ENCODE measurements at regions not wholly inside any gene's neighbourhood (a gene's known extent, or its start where the extent isn't known, plus 50 kb on each side); places are given as distances from the start of the nearest gene placed in this dataset.

DNA sequence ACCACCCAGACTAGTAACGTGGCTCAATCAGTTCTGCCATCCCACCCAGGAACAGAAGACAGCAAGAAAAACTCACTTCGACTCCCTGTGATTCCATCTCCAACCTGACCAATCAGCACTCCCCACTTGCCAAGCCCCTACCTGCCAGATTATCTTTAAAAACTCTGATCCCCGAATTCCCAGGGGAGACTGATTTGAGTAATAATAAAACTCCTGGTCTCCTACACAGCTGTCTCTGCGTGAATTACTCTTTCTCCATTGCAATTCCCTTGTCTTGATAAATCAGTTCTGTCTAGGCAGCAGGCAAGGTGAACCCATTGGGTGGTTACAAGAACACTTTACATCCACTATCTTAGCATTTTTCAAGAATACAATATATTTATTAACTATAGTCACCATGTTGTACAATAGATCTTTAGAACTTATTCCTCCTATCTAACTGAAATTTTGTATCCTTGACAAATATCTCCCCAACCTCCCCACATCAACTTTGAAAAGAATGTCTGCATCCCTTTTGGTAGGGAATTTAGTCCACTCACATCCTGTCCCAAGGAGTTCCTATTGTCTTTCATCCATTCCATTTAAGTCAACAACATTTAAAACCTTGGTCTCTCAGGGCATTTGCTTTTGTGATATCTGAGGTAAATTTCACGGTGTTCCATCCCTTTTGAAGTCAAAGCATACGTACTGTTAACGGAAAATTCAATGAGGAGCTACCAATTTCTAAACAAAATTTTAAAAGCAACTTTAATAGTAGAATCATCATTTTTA, 163.7 kb downstream of the MACC1 start:
- TF ChIP-seq, protein P1, sequence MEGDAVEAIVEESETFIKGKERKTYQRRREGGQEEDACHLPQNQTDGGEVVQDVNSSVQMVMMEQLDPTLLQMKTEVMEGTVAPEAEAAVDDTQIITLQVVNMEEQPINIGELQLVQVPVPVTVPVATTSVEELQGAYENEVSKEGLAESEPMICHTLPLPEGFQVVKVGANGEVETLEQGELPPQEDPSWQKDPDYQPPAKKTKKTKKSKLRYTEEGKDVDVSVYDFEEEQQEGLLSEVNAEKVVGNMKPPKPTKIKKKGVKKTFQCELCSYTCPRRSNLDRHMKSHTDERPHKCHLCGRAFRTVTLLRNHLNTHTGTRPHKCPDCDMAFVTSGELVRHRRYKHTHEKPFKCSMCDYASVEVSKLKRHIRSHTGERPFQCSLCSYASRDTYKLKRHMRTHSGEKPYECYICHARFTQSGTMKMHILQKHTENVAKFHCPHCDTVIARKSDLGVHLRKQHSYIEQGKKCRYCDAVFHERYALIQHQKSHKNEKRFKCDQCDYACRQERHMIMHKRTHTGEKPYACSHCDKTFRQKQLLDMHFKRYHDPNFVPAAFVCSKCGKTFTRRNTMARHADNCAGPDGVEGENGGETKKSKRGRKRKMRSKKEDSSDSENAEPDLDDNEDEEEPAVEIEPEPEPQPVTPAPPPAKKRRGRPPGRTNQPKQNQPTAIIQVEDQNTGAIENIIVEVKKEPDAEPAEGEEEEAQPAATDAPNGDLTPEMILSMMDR (IDR thresholded peaks at IDR 0.05) = no peak
- TF ChIP-seq POLR2A (IDR thresholded peaks at IDR 0.05) = no peak

DNA sequence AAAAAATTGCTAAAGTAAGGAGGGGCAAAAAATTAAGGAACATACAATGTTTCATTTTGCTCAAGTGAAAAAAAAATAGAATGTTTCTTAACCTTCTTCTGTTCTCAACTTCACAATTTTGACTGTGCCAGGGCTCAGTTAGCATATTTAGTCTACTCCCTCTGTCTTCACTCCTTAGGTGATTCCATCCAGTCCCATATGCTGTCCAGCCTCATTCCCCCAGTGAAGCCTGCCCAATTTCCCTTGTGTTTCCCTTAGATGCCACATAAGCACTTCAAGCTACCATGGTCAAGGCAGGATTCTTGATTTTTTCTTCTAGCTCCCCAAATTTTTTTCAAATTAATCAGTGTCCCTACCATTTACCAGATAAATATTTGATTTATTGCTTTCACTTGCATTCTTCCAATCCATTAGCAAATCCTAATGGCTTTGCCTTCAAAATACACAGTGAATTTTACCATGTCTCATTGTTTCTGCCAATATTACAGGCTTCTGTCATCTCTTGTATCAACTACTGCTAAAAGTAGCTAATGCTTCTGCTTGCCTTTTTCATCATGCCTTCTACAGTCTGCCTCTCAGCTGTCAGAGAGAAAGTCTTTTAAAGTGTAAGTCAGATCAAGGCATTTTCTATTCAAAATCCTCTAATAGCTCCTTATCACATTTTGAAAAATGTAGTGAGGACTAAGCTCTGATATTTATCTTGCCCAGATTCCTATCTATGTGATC, 166.8 kb downstream of the MACC1 start:
- no peaks in the 10 kb centered on the region for H3K27me3 ChIP-seq
- intact Hi-C loops (cut with DNase I; ENCODE audit: low total_unique reads) = no loop called here
- H3K9me3 ChIP-seq = no peaks in the 10 kb centered on the region
- no peak for DNase-seq
- H3K4me3 ChIP-seq = no peak overlapping the region
- no peak for TF ChIP-seq POLR2A (IDR thresholded peaks at IDR 0.05)
- TF ChIP-seq, protein P1 (IDR thresholded peaks at IDR 0.05) = no peak
- no peaks in the 10 kb centered on the region for H3K36me3 ChIP-seq
- no peak overlapping the region for H3K27ac ChIP-seq
- H3K4me1 ChIP-seq = no peaks in the 10 kb centered on the region

More for the DNA sequence above, 163.7 kb downstream of the MACC1 start:
- Histone ChIP-seq H3K4me3 (no peak overlapping the region), H3K4me1 (no peaks in the 10 kb centered on the region), H3K27ac (no peak overlapping the region), H3K36me3 (no peaks in the 10 kb centered on the region), H3K9me3 (no peaks in the 10 kb centered on the region), H3K27me3 (no peaks in the 10 kb centered on the region)
- intact Hi-C loops (cut with DNase I; ENCODE audit: low total_unique reads) = no loop called here
- no peak for DNase-seq

DNA sequence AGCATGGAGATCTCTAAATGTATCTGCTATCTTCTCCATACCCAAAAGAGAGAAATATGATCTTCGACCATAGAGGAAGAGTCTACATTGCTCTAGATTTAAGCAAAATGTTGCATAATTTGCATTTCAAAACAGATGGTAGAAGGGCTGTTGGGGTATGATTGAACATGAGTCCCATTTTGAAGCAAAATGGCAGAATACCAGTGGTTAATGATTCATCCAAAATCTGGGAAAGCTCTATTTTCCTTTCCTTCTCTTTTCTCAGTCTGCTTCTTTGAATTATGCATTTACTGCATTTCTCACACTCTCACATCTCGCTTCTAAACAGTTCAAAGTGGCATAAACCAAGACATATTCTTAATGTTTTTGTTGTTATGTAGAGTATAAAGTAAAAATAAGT, 178.5 kb downstream of the MACC1 start:
- H3K27me3 ChIP-seq = no peaks in the 10 kb centered on the region
- H3K36me3 ChIP-seq = no peaks in the 10 kb centered on the region
- H3K27ac ChIP-seq = no peak overlapping the region
- H3K9me3 ChIP-seq = no peaks in the 10 kb centered on the region
- intact Hi-C loops (cut with DNase I; ENCODE audit: low total_unique reads) = no loop called here
- DNase-seq = no peak
- TF ChIP-seq, protein P1 (IDR thresholded peaks at IDR 0.05) = no peak
- no peak for TF ChIP-seq POLR2A (IDR thresholded peaks at IDR 0.05)
- no peaks in the 10 kb centered on the region for H3K4me1 ChIP-seq
- no peak overlapping the region for H3K4me3 ChIP-seq

DNA sequence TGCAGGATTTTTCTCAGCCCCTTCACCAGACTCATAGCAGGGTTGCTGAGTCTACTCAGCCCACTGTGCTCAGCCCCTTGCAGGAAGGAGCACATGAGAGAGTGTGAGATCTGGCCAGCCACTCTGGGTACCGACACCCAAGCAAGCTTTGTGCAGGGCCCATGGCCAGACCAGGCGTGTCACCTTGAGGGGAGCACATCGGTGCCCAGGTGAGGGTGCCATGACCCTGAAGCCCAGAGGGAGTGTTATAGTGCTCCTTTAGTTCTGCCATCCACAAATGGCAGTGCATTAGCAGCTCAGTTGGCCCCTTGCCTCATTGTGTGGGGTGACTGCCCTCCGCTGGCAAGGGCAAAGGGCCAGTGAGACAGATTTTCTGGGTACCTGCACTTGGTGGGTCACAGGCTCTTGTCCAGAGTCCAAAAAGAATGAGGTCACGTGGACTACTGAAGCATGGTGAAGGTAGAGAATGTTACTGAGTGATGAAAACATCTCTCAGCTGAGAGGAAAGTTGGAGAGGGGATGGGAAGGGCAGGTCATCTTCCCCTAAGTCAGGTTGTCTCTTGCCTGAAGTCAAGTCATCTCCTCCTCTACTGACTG, 181.8 kb downstream of the MACC1 start:
- Histone ChIP-seq H3K4me3 (no peak overlapping the region), H3K4me1 (no peaks in the 10 kb centered on the region), H3K9me3 (no peaks in the 10 kb centered on the region), H3K36me3 (no peaks in the 10 kb centered on the region), H3K27ac (no peak overlapping the region), H3K27me3 (no peaks in the 10 kb centered on the region)
- no peak for TF ChIP-seq POLR2A (IDR thresholded peaks at IDR 0.05)
- TF ChIP-seq, protein P1 (IDR thresholded peaks at IDR 0.05) = no peak
- intact Hi-C loops (cut with DNase I; ENCODE audit: low total_unique reads) = no loop called here
- no peak for DNase-seq
